Inflammatory macrophage treated with lipopolysaccharide for 4 hours (primary cell): ENCODE measurements at regions not wholly inside any gene's neighbourhood (a gene's known extent, or its start where the extent isn't known, plus 50 kb on each side); places are given as distances from the start of the nearest gene placed in this dataset.
"Not testable (repeated sequence)": the region's sequence is repeated elsewhere in the genome, so short reads cannot be mapped to it uniquely, and the experiment has no call there.

Source experiments
- DNase-seq: peaks from one replicate; pipeline ENCODE4 v3.0.0-alpha.2; 2020

DNA sequence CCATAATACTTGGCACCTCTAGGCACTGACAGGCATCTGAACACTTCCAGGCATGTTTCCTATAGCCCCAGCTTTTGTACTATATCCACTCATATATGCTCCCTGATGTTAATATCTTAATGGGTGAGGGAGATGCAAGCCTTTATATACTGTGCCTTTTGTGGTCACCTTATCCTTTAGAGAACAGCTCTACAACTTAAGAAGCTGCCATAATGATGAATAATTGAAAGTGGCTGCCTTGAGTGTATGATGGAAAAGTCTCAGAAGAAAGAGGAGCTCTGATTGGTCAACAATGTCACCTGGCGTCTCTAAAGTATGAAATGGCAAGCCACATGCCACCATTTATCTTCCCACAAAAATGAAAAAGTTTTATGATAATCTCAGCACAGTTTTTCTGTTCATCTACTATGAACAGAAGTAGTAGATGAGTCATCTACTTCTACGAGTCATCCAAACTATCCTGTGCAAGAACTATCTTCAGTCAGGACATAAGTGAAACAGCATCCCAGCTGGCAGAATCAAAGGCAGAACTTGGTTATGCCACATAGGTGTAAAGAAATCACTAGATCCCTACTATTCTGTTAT, 997.9 kb upstream of the CELF4 start:
- DNase-seq = no peak

DNA sequence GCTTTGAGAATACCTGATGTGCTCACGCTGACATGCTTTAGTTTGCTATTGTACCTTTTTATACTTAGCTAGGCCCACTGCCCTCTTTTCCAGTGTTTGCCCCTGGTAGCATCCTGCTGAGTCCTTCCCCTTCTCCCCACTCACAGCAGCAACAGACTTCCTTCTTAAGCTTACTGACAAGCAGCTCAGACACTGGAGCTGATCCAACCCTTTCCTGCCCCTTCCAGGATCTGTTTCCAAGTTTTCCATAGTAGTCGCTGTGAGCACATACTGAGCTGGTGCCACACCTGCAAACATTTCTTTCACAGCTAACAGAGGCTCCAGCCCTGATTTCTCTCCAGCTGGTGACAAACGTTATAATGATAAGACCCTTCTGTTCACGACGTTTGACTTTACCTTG, 991.4 kb upstream of the CELF4 start:
- no peak for DNase-seq

DNA sequence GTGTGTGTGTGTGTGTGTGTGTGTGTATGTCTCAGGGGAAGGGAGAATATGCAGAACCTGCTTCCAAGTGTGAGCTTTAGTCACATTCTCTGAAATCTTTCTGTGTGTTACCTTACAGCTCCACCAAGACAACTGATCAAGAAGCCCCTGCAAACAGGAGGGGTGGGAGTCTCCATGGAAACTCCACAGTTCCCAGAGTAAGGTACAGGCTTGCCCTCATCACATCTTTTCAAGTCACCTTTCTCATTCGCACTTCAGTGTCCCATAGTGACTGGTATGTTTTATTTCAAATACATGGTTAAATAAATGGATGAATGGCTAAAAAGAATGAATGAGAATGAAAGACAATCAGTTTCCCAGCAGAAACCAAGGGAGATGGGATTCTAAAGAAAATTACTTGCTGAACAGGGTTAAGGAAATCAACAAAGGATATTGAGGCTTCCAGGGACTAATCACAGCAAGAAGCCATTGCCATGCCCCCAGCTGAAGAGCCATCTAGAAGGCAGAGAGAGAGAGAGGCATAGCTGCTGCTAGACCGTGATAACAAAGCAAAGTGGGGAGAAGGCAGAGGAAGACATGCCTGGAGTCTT, 987.2 kb upstream of the CELF4 start:
- no peak for DNase-seq

DNA sequence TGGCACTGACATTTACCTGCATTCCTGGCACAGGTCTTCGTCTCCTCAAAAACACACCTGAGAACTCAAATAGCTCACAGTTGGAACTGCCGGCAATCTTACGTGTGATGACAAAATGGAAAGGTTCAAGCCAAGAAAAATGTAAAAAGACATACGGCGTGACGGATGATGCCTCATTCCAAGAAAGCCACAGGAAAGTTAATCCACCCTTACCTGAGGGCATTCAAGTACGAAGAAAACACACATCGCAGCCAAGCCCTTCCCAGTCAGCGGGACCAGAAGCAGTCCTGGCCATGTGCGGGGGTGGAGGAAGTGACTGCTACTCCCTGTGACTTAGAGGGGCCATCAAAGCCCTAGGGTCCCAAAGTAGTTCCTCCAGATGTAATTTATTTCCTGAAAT, 986.3 kb upstream of the CELF4 start:
- no peak for DNase-seq

DNA sequence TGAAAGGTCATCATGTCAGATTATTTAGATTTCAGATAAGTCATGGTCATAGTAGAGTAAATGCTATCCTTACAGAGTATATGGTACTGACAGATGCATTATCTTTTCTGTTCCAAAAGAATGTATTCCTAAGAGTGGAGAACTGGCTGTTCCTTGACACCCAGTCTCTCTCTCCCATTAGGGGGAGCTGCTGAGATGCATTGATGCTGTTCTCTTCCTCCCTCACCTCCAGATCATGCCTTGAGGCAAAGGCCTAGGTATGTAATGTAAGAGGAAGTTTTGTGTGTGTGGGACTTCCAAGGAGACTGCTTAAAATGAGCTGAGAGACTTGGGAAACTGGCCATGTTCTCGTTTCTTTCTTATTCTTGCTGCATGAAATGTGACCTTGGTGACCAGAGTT, 979.5 kb upstream of the CELF4 start:
- no peak for DNase-seq

DNA sequence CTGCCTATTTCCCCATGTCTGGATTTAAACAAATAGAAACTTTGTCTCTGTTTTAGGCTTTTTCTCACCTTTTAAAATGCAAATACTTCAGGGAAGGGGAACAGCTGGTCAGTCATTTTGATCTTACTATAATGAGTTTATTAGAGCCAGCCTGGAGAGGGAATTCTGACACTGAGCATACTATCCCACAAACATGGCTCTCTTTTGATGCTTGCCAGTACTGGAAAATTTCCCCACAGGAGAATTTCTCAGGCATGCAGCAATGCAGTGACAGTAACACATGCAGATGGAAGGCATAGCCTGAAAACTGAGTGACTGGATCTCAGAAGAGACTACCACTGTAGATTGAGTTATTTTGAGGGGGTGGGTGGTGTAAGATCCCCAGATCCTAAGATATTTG, 974.3 kb upstream of the CELF4 start:
- no peak for DNase-seq

DNA sequence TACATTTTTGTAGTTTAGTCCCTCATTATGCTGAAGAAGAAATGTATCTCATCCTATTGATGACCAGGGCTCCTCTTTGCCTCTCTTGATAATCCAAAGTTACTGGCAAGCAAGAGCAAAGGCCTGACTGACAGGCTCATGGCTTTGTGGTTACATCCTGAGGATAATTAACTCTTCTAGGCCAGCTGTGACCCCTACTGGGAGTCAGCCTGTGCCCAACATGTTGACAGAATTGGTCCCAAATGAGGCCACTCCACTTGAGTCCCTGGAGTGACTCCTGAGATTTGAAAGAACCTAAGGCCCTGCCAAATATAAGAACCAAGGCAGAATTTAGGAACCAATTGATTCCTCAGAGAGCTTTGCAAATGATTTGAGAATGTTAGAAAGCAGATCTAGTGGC, 973.8 kb upstream of the CELF4 start:
- DNase-seq = no peak

DNA sequence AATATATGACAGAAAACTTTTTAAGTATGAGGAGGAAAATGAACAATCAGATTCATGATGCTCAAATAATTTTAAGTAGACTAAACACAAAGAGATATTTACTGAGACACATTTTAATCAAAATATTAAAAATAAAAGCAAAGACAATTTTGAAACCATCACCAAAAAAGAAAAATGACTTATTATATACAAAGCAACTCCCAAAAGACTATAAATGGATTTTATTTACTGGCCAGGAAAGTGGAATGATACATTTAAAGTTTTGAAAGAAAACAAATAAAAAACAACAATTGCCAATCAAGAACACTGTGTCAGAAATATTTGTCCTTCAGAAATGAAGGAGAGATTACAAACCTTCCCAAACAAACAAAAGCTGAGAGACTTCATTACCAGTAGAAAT, 968.5 kb upstream of the CELF4 start:
- no peak for DNase-seq

DNA sequence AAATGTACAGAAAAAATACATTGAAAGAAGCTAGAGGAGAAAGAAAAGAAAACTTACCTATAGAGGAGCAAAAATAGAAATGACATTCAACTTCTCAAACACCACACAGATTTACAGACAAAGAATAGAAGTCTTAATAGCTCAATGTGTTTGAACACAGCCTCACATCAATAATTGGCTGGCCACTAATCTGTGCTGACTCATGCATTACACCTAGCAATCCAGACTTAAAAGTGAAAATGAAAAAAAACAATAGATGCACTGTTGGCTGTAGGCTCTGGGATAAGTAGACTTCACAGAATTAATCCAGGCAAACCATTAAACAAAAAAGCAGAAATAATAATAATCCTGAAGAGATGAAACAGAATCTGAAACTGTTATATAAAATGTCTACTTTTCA, 961.3 kb upstream of the CELF4 start:
- DNase-seq = no peak

DNA sequence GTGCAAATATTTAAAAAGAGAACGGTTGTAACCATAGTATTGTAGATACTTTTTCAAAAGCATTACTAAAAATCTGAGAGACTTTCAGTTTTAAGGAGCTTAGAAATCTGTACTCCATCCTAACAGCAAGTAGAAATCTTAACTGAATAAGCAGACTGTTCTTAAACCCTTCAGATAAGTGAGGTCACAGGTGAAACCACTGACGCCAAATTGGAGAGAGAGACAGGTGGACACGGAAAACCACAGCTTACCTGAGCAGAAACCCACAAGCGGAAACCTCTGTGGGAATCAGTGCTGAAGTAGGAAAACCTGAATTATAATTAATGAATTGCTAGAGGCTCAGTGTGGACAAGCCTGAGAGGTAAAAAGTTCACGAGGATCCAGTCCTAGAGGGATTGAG, 959.4 kb upstream of the CELF4 start:
- no peak for DNase-seq

DNA sequence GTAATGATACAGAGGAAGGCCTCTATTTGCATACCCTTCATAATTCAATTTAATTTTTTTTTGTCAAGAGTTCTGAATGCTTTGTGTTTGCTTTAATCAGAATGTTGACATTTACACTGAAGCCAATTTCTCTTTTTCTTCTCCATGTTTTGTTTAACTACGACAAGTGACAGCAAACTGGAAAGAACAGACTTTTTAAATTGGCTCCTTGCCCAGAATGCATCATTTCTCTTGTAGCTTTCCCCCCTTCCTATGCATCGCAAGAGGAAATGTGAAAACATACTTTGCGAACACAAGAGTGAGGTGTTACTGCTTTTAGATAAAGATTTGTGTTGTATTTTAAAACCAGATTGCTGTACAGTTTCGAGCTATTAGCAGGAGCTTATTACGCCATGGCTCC, 955.2 kb upstream of the CELF4 start:
- no peak for DNase-seq

DNA sequence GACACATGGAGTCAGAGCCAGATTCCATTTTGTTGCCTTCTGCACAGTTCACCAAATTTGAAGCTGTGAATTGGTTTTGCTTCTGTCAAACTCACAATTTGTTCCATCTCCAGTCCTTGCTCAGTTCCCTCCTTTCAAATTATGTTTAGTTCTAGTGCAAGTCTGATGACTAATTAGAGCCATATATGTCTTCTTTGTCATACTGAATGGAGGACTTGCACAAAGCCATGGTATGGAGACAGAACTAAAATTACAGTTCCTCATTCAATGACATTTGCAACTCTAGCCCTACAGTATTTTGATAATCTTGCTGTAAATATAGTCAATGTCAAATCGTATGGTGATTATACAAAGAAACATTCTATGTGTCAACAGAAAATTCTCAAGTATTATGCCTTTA, 936.9 kb upstream of the CELF4 start:
- no peak for DNase-seq

DNA sequence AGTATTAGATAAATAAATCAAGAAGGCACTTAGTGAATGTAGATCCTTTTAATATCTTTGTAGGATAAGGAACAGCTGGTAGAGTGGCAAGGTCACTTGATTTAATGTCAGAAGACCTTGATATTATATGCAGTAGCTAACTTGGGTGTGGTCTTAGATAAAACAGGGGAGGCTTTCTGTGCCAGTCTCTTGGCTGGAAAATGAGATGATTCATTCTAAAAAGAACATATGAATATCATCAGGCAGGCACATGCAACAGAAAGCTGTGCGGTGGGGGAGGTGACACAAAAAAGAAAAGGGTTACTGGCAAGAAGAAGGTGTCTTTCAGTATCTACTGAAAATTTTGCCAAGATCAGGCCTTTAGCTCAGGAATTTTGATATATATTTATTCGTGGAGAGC, 931.7 kb upstream of the CELF4 start:
- no peak for DNase-seq

DNA sequence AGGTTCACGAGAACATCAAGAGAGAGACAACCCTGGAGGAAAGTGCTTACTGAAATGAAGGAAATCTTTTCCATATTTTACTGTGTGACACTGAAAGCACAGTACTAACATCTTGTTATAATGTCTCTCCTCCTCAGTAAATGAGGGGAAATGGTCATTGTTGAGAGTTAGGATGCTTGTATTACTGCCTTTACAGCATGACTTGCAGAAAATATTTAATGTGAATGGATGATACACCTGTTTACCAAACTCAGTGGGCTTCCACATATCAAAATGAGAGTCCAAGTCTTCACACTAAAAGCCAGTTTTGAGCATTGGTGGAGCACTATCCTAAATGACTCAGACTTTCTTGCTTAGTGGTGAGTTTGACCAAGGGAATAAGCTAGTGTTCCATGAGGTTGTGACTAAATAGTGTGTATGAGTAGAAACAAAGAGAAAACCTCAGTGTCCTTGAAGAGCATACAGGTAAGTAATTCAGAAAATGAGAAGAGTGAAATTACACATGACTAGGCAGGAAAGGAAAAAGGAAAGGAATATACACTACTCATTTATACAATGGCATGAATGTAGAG, 930.7 kb upstream of the CELF4 start:
- DNase-seq = no peak

DNA sequence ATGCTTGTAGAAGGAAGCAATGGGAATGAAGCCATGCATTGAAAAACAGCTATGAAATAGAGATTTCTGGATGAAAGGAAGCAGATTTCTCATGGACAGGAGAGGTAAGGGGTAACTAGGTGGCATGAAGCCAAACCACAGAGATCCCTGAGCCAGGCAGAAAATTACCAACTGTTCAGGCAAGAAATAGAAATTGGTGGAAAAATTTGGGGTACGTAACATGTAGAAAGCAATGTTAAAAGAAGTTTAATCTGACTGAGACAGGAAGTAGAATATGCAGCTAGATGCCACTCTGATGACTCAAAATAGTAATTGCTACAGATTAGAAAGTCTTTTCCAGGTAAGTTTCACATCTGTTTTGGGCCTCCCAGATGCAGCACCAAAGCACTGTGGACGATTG, 928.5 kb upstream of the CELF4 start:
- DNase-seq = no peak

DNA sequence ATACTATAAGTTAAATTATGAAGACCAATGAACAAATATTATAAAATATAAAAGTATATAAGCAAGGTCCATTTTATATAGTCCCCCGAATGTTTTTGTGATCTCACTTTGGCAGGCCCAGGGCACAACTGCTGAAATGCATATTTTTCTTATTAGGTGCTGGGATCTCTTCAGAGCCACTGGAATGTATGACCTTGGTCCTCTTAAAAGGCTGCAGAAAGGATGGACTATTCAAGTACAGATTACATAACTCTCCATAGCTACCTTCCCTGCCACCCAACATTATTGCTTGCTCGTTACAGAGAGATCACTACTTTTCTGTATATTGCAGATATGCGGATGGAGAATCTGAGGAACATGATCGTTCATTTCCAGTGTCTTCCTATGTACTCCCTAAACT, 925.6 kb upstream of the CELF4 start:
- no peak for DNase-seq

DNA sequence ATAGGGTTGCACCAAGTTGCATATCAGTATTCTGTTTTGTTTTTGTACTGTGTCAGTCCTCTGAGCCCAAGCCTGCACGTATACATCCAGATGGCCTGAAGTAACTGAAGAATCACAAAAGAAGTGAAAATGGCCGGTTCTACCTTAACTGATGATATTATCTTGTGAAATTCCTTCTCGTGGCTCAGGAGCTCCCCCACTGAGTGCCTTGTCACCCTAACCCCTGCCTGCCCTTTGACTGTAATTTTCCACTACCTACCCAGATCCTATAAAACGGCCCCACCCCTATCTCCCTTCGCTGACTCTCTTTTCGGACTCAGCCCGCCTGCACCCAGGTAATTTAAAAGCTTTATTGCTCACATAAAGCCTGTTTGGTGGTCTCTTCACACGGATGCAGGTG, 924.1 kb upstream of the CELF4 start:
- not testable (repeated sequence) for DNase-seq

DNA sequence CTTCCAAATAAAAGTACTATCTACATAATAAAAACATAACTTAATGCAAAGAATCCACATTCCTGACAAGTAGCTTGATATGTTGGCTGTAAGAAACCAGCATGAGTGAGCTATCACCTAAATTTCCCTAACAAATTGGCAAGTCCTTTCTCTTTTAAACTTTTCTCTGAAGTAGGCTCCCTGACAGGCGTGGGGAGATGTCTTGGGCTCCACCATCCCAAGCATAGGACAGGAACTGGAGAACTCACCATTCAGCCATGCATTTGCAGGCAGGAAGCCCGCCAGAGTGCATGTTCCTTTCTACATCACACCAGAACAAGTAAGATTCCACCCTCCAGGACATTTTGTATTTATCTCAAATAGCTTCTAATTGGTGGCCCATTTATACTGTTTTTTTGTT, 921.9 kb upstream of the CELF4 start:
- no peak for DNase-seq

DNA sequence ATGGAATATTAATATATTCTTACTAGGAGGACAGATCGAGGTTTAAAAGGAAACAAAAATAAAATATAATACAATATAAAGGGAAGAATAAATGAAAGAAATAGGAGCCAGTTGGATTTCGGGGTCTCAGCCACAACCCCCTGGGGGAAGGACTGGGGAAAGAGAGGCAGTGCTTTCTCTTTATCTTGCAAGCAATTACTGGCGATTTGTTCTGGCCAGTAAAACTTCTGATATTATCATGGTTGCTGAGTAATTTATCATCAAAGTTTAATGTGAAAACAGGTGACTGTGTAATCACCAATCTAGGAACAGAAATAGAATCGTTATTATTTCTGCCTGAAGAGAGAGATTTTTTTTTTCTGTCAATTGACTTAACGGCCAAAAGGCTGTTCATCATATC, 917.7 kb upstream of the CELF4 start:
- no peak for DNase-seq

DNA sequence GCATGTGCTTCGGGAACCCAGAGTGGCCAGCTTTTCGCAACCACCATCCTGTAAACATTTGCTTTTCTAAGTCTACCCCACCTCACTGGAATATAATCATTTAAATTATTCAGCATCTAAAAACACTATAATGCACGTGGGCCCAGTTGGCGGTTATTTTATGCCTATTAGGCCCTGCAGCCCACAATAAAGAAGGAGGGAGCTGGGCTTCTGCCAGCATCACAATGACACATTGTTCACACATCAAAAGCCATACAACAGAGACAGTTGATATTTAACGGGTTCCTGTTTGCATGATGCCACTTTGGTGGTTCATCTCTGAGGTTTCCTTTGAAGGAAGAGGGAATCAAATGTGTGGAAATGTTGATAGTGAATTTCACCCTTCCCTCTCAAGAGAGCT, 916.0 kb upstream of the CELF4 start:
- no peak for DNase-seq

DNA sequence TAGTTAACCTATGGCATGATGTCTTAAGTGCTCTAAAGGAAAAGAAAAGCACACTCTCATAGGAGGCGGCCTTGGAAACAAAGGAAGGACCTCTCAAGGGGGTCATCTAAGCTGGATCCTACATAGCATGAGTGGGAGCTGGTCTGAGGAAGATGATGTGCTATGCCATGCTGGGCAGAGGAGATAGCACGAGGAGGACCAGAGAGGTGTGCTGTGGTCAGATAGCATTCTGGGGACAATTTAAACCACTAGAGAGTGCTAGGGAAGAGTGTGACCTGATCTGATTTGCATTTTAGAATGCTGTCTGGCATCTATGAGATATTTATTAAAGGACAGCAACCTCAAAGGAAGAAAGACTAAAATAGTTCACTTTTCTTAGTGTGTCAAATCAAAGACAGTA, 910.1 kb upstream of the CELF4 start:
- no peak for DNase-seq

DNA sequence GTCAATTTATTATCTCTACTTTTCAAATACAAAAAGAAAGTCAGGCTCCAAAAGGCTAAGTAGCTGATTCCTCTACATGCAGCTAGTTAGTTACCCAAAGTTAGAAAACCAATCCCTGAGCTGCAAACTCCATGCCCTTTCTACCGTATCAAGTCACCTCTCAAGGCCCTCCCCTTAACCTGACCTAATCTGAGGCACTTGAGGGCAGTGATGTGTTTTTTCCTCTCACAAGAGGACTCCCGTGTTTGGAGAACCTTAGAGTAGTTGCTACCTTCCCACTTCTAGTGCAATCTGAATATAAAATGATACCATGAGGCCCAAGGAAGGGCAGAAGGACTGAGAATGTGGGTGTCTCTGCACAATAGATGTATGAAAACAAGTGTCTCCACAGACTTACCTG, 907.9 kb upstream of the CELF4 start:
- no peak for DNase-seq

DNA sequence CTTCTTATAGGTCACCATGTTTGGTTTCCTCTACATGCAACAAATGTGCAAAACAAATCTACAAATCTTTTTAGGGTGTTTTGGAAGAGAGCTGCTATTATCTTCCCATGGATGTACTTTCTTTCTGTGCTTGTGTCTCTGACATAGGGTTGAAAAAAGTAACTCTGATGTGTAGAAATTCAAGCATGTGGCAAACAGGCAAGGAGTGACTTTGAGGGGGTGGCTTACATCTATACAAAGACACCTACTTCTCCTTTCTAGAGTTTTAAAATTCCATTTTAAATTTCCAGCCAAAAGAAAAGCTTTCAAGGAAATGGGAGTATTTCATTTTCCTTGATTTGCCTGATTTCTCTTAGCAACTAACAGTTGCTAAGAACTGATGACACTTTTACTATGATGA, 904.8 kb upstream of the CELF4 start:
- no peak for DNase-seq

DNA sequence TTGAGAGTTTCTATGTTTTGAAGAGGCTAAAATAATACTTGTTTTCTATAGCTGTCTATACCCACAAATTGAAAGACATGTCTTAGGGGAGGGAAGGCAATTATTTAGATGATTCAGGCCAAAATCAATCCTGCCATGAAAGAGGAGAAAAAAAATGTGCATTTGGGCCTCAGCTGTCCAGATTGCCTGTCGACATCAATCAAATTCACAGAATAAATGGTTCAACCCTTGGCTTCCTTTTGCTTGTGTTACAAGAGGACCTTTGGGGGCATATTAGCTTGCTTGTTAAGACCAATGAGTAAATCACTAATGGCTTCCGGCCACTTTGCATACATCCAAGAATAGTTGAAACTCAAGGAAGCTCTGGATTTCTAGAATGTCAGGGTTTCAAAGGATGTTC, 900.8 kb upstream of the CELF4 start:
- no peak for DNase-seq

DNA sequence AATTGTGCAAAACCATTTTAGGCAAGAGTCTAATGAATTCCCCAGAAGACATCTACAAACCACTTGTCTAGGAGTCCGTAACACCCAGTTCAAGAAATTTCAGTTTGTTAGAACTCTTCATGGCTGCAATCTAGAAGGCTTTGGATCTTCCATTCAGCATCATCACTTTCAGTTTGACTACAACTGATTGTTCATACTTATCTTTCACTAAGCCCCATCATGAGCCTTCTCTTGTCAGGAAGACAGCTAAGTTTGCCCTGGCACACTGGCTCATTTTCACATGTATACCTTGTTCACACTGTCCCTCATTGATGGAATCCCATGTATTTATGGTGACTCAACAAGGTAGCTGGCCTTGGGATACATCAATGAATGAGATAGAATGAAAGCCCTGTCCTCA, 898.4 kb upstream of the CELF4 start:
- DNase-seq = no peak
